NAMALWA (cell line): ENCODE measurements at regions not wholly inside any gene's neighbourhood (a gene's known extent, or its start where the extent isn't known, plus 50 kb on each side); places are given as distances from the start of the nearest gene placed in this dataset.

ENCODE experiments used
- DNase-seq: peaks from one replicate; pipeline ENCODE4 v3.0.0-alpha.2; 2015; ENCODE audit warnings: low spot score

DNA sequence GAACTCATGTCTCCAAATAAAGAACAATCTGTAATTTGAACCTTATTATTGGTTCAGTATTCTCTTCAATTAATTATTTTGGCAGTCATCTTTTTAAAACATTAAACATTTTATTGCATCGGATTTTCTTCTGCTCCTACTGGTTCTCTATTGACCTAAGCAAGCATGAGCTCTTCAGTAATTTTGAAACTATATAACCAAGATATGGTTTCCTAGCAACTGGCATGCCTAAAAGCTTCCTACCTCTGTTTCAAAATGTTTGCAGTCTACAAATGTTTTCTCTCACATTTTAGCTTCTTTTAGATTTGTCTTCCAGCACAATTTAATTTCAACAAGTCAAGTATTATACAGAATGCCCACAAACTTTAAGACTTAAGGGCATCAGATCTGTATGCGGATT, 371.3 kb downstream of the GPM6A start:
- DNase-seq: no peak

DNA sequence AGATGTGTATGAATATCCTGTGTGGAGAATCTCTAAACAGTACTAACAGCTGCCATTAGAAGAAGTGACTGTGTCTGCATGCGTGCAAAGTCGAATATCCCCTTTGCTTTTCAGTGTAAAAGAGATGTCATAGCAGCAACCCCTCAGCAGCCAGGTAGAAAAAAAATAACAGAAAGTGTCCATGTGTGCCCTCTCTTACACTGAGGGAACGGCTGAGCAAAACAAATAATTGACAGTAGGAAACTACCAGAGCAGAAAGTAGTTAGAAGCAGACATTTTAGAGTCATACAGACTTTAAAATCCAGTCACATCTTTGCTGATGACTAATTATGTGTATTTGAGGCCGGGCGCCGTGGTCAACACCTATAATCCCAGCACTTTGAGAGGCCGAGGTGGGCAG, 370.8 kb downstream of the GPM6A start:
- no peak for DNase-seq

DNA sequence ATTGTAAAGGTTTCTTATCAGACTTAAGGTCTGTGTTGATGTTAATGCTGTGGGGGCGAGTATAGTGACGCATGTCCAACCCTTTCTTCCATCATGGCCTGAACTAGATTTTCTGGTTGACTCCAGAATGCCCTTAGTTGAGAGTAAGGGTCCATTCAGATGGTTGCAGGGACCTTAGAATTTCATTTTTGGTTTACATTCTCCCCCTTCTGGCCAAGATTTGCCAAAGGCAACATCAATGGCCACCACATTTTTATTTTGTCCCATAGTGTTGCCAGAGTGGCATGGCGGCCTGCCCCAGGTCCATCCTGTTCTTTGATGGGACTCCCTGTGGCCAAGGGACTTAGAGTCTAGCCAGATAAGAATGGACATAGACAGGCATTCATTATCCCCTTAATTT, 368.5 kb downstream of the GPM6A start:
- peak; percentile 50 for DNase-seq

DNA sequence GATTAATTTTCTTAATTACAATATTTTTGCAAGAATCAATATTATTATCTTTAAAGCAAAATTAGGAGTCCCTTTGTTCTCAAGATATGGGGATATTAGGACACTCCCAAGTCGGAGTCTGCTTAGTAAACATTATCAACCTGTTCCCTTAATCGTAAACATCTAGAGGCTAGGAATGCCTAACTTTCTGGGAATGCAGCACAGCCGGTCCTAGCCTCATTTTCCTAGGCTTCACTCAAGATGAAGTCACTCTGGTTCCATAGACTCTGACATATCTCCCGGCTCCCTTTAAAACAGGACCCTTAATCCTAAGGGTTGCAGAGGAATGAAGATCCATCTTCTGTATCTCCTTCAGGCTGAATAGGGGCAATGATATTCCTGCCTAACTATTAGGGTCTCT, 367.6 kb downstream of the GPM6A start:
- no peak for DNase-seq

DNA sequence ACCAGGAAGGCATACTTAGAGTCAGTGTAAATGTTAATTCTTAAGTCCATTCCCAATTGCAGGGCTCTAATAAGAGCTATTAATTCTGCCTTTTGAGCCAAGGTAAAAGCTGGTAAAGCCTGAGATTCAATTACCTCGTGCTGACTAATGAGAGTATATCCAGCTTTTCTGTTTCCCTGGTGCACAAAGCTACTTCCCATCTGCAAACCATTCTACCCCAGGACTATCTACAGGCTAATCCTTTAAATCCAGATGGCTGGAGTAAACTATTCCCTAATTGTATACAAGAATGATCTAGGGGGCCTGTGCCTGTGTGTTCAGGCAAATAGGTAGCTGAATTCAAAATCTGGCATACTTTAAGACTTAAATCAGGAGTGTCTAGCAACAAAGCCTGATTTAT, 365.0 kb downstream of the GPM6A start:
- DNase-seq: no peak

DNA sequence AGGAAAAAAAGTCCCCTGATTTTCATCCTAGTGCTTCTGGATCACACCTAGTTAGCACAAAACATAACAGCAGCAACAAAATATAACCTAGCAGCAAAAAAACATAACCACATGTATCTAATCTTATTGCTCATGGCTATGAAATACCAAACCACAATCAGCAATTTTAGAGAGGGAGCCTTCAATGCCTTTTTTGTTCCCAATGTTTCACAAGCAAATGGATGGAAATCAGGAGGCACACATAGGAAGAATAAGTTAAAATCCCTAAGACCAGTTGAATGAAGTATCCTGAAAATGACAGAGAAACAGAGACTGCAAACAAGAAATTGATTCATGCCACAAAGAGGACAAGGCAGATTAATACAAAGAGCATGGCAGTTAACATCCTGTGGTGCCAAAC, 361.6 kb downstream of the GPM6A start:
- no peak for DNase-seq

DNA sequence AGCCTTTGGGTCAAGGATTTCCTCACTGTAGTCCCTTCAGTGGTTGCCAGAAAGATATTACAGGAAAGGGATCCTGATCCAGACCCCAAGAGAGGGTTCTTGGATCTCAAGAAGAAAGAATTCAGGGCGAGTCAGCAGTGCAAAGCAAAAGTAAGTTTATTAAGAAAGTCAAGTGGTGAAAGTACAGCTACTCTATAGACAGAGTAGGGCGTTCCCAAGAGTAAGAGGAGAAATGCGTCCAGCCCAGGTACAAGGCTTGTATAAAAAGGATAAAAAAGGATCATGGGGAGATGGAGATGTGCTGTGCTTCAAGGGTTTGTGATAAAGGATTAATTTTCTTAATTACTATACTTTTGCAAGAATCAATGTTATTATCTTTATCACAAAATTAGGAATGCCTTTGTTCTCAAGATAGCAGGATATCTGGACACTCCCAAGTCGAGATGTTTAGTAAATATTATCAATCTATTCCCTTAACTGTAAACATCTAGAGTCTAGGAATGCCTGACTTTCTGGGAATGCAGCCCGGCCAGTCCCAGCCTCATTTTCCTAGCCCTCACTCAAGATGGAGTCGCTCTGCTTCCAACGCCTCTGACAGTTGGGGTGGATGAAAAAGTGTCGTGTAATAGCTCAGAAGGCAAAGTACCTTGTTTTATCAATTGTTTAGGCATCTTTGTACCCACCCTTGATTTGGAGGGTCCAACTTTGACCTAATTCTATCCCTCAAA, 360.7 kb downstream of the GPM6A start:
- no peak for DNase-seq

DNA sequence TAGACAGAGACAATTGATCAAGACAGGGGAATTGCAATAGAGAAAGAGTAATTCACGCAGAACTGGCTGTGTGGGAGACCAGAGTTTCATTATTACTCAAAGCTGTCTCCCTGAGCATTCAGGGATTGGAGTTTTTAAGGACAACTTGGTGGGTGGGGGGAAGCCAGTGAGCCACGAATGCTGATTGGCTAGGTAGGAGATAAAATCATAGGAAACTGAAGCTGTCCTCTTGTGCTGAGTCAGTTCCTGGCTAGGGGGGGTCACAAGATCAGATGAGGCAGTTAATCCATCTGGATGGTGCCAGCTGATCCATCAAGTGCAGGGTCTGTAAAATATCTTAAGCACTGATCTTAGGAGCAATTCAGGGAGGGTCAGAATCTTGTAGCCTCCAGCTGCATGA, 358.6 kb downstream of the GPM6A start:
- no peak for DNase-seq

DNA sequence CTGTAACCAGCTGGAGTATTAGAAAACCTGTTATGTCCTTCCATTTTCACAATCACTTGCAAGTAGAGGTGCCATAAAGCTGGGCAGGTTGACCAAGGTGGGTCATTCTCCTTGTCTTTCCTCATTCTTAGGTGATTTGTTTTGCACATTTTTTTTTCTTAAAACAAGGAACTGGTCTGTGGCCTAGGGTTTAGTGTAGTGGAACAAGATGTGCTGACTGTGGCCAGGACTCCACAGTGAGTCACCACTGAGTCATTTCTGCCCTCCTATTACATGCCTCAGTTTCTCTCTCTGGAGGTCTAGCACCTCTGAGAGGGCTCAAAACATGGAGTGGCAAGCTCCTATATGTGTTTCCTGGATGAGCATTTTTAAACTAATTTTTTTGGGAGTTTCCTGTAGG, 355.9 kb downstream of the GPM6A start:
- DNase-seq: no peak

DNA sequence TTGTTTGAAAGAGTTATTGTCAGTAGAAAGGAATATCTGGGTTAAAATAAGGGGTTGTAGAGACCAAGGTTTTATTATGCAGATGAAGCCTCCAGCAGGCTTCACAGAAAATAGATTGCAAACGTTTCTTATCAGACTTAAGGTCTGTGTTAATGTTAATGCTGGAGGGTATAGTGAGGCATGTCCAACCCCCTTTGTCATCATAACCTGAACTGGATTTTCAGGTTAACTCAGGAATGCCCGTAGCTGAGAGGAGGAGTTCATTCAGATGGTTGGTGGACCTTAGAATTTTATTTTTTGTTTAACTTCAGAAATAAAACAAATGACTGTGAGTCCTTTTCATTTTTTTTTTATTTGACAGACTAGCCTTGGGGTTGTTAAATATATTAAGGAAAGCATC, 354.1 kb downstream of the GPM6A start:
- DNase-seq: no peak

DNA sequence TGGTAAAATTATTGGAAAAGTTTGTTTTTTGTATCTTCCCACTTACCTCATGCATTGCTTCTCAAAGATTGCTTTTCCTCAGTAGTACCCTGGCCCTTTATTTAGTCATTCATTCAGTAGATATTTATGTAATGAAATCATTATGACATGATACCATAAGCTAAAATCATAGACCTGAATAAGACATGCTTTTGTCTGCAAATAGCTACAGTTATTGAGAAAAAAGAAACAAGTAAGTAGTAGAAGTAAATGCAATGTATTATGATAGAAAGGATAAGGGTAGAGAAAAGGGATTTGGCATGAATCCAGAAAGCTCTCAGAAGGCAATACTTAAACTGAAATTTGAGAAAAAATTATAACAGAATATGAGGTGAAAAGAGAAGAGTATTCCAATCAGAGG, 352.5 kb downstream of the GPM6A start:
- DNase-seq: no peak

DNA sequence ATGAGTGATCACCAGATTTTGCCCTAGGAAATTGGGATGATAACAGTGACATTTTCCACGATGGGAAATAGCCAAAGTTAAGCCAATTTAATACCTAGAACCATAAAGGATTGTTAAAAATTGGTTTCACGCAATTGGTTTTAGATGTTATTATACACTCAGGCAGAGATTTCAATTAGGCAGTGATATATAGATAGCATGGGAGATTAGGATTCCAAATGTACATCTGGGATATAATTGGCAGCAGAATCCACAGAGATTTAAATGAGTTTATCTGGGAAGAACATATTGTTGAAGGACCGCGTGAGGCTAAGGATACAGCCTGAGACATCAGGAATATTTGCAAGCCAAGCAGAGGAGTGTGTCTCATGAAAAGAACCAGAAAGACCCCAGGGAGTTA, 351.6 kb downstream of the GPM6A start:
- no peak for DNase-seq

DNA sequence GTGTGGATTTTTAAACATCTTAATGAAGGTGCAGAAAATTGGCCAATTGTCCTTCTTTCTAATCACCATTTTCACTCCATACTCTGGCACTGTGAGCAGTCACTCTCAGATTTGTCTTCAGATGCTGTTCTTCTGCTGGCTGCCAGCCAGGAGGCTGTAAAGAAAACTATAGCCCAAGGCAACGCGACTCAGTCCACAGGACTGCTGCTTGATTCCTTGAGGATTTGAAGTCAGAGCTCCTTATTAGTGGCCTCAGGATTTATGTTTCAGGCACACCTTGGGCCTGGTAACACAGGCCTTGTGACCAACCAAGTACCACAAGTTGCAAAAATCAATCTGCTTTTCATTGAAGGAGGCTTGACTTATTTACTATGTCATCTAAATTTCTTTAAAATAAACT, 342.6 kb downstream of the GPM6A start:
- no peak for DNase-seq

DNA sequence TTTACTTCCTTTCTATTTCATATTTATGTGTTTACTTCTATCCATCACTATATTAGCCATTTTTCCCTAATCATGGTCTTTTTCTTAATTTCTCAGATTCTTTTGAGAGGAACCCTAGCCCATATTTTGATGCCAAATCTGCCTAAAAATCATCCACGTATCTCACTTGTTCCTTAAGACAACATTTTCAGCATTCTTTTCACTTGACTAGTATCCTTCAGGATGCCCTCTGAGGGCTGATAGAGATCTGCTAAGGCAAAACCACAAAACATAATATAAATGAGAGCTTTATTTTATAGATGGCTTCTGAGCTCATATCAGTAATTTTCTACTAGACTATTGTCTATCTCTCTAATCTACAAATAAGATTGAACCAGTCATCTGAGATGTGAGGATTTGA, 341.9 kb downstream of the GPM6A start:
- no peak for DNase-seq

DNA sequence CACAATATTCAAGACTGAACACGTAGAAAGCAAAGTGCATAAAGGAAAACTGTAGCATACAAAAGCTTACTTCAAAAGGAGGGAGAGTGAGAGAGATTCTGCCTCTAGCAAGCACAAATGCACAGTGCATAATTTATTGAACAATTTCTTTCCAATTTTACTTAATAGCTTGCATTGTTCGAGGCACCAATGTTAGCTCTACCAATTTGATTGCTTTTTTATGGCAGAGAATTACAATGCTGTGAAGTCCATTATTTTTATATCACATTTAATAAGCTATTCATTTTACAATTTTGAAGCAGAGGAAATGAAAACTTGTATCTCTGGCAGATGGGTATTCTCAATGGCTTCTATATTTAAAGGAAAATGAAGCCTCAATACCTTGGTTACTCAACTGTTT, 331.7 kb downstream of the GPM6A start:
- no peak for DNase-seq

DNA sequence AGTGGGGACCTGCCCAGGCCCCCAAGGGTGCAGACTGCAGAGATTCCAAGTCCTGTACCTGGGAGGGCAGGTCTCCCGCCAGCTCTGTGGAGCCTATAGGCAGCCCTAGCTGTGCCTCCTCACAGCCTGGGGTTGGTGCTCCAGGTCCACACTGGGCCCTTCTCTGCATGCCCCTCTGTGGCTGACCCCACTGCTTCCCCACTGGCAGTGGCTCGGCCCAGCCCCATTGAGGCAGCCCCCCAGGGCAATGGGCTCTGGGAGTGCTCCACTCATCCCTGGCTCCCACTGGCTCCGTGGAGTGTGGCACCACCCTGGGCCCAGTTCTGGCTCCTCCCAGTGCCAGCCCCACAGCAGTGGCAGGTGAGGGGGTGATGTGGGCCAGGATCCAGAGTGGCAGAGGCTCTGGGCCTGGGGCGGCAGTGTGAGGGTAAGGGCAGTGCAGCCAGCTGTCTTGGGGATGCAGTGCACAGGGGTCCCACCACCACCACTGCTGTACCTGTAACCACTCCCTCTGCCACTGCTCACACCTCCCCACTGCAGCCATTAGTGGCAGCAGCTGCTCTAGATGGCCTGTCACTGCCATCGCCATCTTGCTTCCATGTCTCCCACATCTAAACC, 312.2 kb downstream of the GPM6A start:
- no peak for DNase-seq

DNA sequence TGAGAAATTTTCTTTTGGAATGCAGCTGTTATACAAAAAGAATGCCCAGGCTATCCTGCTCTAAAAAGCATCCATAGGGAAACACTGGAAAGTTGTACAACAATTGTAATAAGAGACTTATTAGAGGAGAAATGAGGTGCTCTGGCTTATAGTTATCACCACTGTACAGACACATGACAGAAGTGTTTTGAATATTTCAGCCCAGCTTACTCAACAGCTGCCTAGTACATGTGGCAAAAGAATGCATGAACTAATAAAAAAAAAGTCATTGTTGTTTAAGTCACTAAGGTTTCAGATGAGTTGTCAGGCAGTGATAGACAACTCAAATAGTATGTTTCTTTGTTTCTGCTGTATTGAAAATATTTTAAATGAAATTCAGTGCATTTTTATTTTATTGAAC, 307.7 kb downstream of the GPM6A start:
- no peak for DNase-seq

DNA sequence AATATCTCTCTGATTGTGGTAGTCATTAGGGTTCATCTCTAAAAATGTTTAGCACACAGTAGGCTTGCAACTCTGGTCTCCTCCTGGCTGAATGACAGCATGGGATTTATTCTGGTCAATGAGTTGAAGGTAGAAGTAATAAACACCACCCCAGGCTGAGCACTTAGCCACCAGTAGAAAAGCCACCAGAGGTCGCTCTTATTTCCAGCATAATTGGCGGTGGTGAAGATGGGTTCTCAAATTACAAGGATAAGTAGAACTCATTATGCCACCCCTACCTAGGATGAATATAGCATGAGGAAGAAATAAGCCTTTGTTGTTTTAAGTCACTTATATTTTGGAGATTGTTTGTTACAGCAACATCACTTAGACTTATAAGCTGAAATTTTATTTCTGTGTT, 302.7 kb downstream of the GPM6A start:
- peak; percentile 9 for DNase-seq

DNA sequence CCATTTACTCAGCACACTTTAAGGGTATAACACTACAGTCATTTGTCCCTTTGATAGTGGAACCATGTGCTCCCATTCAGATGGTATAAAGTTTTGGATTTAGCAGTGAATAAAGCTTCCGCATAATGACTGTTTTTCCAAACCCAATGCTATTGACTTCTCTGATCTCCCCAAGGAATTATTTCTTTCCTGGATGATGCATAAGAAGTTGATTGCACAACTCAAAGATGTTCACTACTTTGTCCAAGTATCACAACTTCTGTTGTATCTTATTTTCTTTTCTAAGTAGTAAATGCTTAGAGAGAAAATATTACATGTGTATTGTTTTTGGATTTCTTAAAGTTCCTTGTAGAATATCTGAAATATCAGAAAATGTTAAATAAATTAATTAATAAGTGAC, 300.2 kb downstream of the GPM6A start:
- DNase-seq: no peak

DNA sequence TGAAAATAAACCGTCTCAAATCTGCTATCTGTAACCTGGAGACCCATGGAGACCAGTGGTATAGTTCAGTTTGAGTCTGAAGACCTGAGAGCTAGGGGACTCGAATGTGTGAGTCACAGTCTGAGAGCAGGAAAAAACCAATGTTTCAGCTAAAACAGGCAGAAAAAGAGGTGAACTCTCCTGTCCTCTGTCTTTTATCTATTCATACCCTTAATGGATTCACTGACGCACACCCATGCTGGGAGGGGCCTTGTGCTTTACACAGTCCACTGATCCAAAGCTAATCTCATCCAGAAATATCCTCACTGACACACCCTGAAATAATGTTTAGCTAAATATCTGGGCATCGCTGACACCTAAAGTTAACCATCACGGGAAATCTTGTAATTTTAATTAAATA, 297.9 kb downstream of the GPM6A start:
- no peak for DNase-seq

DNA sequence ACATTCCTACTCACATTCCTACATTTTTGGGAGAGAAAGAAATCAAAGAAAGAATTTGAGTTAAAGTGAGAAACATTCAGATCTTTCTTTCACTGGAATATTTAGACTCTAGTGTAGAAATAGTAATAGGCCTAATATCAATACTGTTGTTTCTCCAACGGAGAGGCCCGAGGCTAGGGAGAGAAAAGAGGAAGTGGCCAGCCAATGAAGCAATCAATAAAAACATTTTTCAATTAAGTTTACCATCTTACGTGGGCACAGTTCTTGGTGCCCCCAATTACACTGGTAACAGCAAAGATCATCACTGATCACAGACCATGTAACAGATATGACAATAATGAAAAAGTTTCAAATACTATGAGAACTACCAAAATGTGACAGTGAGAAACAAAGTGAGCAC, 281.4 kb downstream of the GPM6A start:
- DNase-seq: no peak

DNA sequence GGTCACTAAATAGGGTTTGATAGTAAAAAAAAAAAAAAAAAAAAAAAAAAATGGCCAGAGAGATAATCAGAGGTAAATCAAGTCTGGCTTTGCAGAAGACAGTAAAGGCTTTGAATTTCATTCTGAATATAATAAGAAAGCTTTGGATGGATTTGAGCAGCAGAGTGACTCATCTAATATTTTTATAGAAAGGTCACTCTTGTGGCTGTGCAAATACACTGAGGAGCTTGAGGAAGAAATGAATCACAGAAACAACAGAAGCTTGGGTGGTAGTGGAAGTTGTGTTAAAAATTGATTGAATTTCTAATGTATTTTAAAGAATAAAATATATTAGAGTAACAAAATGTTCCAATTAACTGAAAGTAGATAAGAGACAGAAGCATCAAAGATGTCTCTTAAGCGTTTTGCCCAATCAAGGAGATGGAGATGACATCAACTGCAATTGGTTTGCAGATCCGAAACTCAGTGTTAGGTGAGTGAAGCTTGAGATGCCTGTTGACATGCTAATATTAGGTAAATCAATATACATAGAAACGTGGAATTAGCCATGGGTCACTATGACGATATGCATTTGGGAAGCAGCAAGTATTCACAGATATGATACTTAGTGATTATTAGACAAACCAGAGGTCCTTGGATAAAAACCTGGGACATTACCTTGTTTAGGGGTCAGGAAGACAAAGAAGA, 280.5 kb downstream of the GPM6A start:
- no peak for DNase-seq

DNA sequence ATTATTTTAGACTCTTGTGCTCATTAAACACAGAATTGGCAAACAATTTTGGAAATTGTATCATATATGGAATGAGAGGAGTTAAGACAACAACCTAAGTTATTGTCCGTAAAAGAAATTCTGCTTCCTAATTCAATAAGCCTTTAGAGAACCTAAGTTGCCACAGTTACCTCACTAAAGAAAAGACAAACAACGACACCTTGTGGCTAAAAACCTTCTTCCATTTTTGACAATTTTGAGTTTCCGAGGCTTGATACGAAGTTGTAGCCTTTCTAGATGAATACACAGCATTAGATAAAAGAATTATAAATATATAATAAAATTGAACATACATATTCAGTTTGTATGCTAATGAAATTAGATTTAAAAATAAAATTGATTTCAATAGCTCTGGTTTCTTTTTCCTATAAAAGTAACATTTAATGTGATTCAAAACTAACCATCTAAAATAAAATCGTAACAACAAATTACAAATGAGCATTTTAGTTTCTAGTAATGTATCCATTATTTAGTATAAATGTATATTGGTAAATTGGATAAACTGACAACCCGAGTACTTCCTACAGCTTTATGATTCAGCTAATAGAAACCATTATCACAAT, 275.1 kb downstream of the GPM6A start:
- peak; percentile 87 for DNase-seq
